ENCODE measurements at regions not wholly inside any gene's neighbourhood (a gene's known extent, or its start where the extent isn't known, plus 50 kb on each side); places are given as distances from the start of the nearest gene placed in this dataset.

GRCh38 chr4:24443200-24443599 is 141.2 kb downstream of the DHX15 start:
- no peak for TF ChIP-seq CTCF (IDR thresholded peaks at IDR 0.05; ENCODE audit: control extremely low read depth, extremely low read depth, low read depth, missing control alignments)
- ChIA-PET POLR2A (no interaction called here), CTCF (no interaction called here)
- no peak for DNase-seq (ENCODE audit: extremely low spot score)

GRCh38 chr4:24440765-24441164 is 143.6 kb downstream of the DHX15 start:
- TF ChIP-seq CTCF (IDR thresholded peaks at IDR 0.05; ENCODE audit: control extremely low read depth, extremely low read depth, low read depth, missing control alignments): no peak
- DNase-seq (ENCODE audit: extremely low spot score): no peak
- POLR2A ChIA-PET: no interaction called here
- CTCF ChIA-PET: interaction anchor here (0.8 to 1.3 kb wide), 3 partner anchors 21 to 60 kb away, joined by 3 read pairs; no protein-coding TSS in a partner anchor

- ChIA-PET CTCF (interaction anchor here (1.1 to 3.1 kb wide), 3 partner anchors 12 to 16 kb away, joined by 3 to 11 read pairs (median 4); no protein-coding TSS in a partner anchor), POLR2A (no interaction called here)
- no peak for TF ChIP-seq CTCF (IDR thresholded peaks at IDR 0.05; ENCODE audit: control extremely low read depth, extremely low read depth, low read depth, missing control alignments)
- DNase-seq (ENCODE audit: extremely low spot score): no peak
Measured at GRCh38 chr4:24434241-24434640, 150.1 kb downstream of the DHX15 start.

GRCh38 chr4:24433515-24434214 is 150.7 kb downstream of the DHX15 start:
- no peak for TF ChIP-seq CTCF (IDR thresholded peaks at IDR 0.05; ENCODE audit: control extremely low read depth, extremely low read depth, low read depth, missing control alignments)
- no peak for DNase-seq (ENCODE audit: extremely low spot score)
- CTCF ChIA-PET: interaction anchor here (1.1 to 3.1 kb wide), 3 partner anchors 12 to 16 kb away, joined by 3 to 11 read pairs (median 4); no protein-coding TSS in a partner anchor
- POLR2A ChIA-PET: no interaction called here

- no peak for DNase-seq (ENCODE audit: extremely low spot score)
- POLR2A ChIA-PET: no interaction called here
- CTCF ChIA-PET: interaction anchor here (1.1 to 1.9 kb wide), 2 partner anchors 9 to 39 kb away, joined by 3 to 6 read pairs; no protein-coding TSS in a partner anchor
- no peak for TF ChIP-seq CTCF (IDR thresholded peaks at IDR 0.05; ENCODE audit: control extremely low read depth, extremely low read depth, low read depth, missing control alignments)
Measured at GRCh38 chr4:24428850-24429249, 155.5 kb downstream of the DHX15 start.

GRCh38 chr4:24426557-24426956 is 157.8 kb downstream of the DHX15 start:
- POLR2A ChIA-PET: no interaction called here
- CTCF ChIA-PET: interaction anchor here (1.0 kb wide), 1 partner anchor 8 kb away, joined by 3 read pairs; no protein-coding TSS in a partner anchor
- no peak for DNase-seq (ENCODE audit: extremely low spot score)
- TF ChIP-seq CTCF (IDR thresholded peaks at IDR 0.05; ENCODE audit: control extremely low read depth, extremely low read depth, low read depth, missing control alignments): no peak
